GM18867 (cell line): ENCODE measurements at regions not wholly inside any gene's neighbourhood (a gene's known extent, or its start where the extent isn't known, plus 50 kb on each side); places are given as distances from the start of the nearest gene placed in this dataset.

Source experiments
- ATAC-seq: cut with Tn5 transposase; IDR thresholded peaks from one replicate; pipeline ENCODE4 v1.9.1; 2021; ENCODE audit warnings: mild to moderate bottlenecking, moderate library complexity; ENCODE audit not compliant: unreplicated experiment

GRCh38 chr3:152619691-152620090, 215.2 kb upstream of the P2RY1 start:
- no peak for ATAC-seq

GRCh38 chr3:152620395-152620794, 214.5 kb upstream of the P2RY1 start:
- no peak for ATAC-seq

GRCh38 chr3:152621006-152621868, 213.7 kb upstream of the P2RY1 start:
- no peak for ATAC-seq

GRCh38 chr3:152621967-152622810, 212.7 kb upstream of the P2RY1 start:
- ATAC-seq: no peak

GRCh38 chr3:152622811-152623167, 212.1 kb upstream of the P2RY1 start:
- ATAC-seq: no peak

GRCh38 chr3:152623286-152623911, 211.5 kb upstream of the P2RY1 start:
- ATAC-seq: no peak

GRCh38 chr3:152626226-152626625, 208.7 kb upstream of the P2RY1 start:
- no peak for ATAC-seq

GRCh38 chr3:152628496-152628895, 206.4 kb upstream of the P2RY1 start:
- no peak for ATAC-seq

GRCh38 chr3:152629363-152630122, 205.4 kb upstream of the P2RY1 start:
- no peak for ATAC-seq

- no peak for ATAC-seq
Measured at GRCh38 chr3:152635389-152635788, 199.5 kb upstream of the P2RY1 start.

- ATAC-seq: no peak
Measured at GRCh38 chr3:152636651-152637050, 198.3 kb upstream of the P2RY1 start.

- no peak for ATAC-seq
Measured at GRCh38 chr3:152638214-152638613, 196.7 kb upstream of the P2RY1 start.

- no peak for ATAC-seq
Measured at GRCh38 chr3:152638707-152639450, 196.1 kb upstream of the P2RY1 start.

- ATAC-seq: no peak
Measured at GRCh38 chr3:152641198-152641597, 193.7 kb upstream of the P2RY1 start.

- no peak for ATAC-seq
Measured at GRCh38 chr3:152642658-152643057, 192.3 kb upstream of the P2RY1 start.

GRCh38 chr3:152644478-152644877, 190.5 kb upstream of the P2RY1 start:
- no peak for ATAC-seq

GRCh38 chr3:152646004-152646403, 188.9 kb upstream of the P2RY1 start:
- no peak for ATAC-seq

- ATAC-seq: no peak
Measured at GRCh38 chr3:152650177-152650576, 184.8 kb upstream of the P2RY1 start.

- ATAC-seq: peak; percentile 13
Measured at GRCh38 chr3:152650923-152651322, 184.0 kb upstream of the P2RY1 start.
